Hepatocyte (in vitro differentiated cells): ENCODE measurements at regions not wholly inside any gene's neighbourhood (a gene's known extent, or its start where the extent isn't known, plus 50 kb on each side); places are given as distances from the start of the nearest gene placed in this dataset.

Source experiments
- EZH2 ChIP-seq: fragments of 200-600 bp; sonication (generic); IDR thresholded peaks from 2 replicates; pipeline ENCODE4 v1.6.1; 2016; ENCODE audit warnings: antibody characterized with exemption, mild to moderate bottlenecking, borderline replicate concordance
- EZH2phosphoT487 ChIP-seq: fragments of 200-600 bp; sonication (generic); IDR thresholded peaks from one replicate; pipeline ENCODE4 v1.6.1; 2018; ENCODE audit warnings: antibody characterized with exemption, mild to moderate bottlenecking, low read depth, moderate library complexity; ENCODE audit not compliant: unreplicated experiment, severe bottlenecking
- TF ChIP-seq, protein P1 (sequence below): fragments of 200-600 bp; sonication (generic); IDR thresholded peaks from 2 replicates; pipeline ENCODE4 v1.5.1; 2016; ENCODE audit warnings: antibody characterized with exemption, mild to moderate bottlenecking; ENCODE audit not compliant: poor library complexity

DNA sequence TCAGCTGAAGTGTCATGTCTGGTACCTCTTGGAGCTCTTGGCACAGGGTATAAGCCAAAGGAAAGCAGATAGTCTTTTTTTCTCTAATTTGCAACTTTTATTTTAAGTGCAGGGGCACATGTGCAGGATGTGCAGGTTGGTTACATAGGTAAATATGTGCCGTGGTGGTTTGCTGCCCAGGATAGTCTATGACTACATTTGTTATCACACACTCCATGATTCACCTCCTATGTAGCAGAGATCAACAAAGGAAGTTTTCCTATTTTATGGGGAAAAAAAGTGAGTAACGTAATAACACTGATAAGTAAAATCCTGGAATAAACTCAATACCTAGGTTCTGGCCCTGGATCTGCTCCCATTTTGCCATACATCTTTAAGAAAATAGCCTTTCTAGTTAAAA lies 234.6 kb downstream of the CAAP1 start:
- TF ChIP-seq, protein P1, sequence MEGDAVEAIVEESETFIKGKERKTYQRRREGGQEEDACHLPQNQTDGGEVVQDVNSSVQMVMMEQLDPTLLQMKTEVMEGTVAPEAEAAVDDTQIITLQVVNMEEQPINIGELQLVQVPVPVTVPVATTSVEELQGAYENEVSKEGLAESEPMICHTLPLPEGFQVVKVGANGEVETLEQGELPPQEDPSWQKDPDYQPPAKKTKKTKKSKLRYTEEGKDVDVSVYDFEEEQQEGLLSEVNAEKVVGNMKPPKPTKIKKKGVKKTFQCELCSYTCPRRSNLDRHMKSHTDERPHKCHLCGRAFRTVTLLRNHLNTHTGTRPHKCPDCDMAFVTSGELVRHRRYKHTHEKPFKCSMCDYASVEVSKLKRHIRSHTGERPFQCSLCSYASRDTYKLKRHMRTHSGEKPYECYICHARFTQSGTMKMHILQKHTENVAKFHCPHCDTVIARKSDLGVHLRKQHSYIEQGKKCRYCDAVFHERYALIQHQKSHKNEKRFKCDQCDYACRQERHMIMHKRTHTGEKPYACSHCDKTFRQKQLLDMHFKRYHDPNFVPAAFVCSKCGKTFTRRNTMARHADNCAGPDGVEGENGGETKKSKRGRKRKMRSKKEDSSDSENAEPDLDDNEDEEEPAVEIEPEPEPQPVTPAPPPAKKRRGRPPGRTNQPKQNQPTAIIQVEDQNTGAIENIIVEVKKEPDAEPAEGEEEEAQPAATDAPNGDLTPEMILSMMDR: no peak
- TF ChIP-seq EZH2: no peak
- TF ChIP-seq EZH2phosphoT487: no peak
